ENCODE measurements at regions not wholly inside any gene's neighbourhood (a gene's known extent, or its start where the extent isn't known, plus 50 kb on each side); places are given as distances from the start of the nearest gene placed in this dataset.
"Not testable (repeated sequence)": the region's sequence is repeated elsewhere in the genome, so short reads cannot be mapped to it uniquely, and the experiment has no call there.

GRCh38 chr10:44005788-44006099 lies 357.1 kb upstream of the ZNF32 start:
- no peak for DNase-seq (ENCODE audit: low read depth)

- no peak for DNase-seq (ENCODE audit: low read depth)
Measured at GRCh38 chr10:44004913-44005787, 356.5 kb upstream of the ZNF32 start.

- no peak for DNase-seq (ENCODE audit: low read depth)
Measured at GRCh38 chr10:43998021-43998809, 349.5 kb upstream of the ZNF32 start.

- DNase-seq (ENCODE audit: low read depth), result no peak
Measured at GRCh38 chr10:43997330-43997729, 348.6 kb upstream of the ZNF32 start.

- no peak for DNase-seq (ENCODE audit: low read depth)
Measured at GRCh38 chr10:43994539-43994938, 345.9 kb upstream of the ZNF32 start.

GRCh38 chr10:43992816-43993215 lies 344.1 kb upstream of the ZNF32 start:
- DNase-seq (ENCODE audit: low read depth), result not testable (repeated sequence)

GRCh38 chr10:43986374-43986773 lies 337.7 kb upstream of the ZNF32 start:
- DNase-seq (ENCODE audit: low read depth), result no peak

- DNase-seq (ENCODE audit: low read depth), result no peak
Measured at GRCh38 chr10:43985941-43986340, 337.3 kb upstream of the ZNF32 start.

- no peak for DNase-seq (ENCODE audit: low read depth)
Measured at GRCh38 chr10:43983856-43984271, 335.2 kb upstream of the ZNF32 start.

- DNase-seq (ENCODE audit: low read depth), result no peak
Measured at GRCh38 chr10:43983405-43983804, 334.7 kb upstream of the ZNF32 start.

- no peak for DNase-seq (ENCODE audit: low read depth)
Measured at GRCh38 chr10:43982250-43982649, 333.6 kb upstream of the ZNF32 start.

GRCh38 chr10:43981696-43982095 lies 333.0 kb upstream of the ZNF32 start:
- DNase-seq (ENCODE audit: low read depth), result no peak

- DNase-seq (ENCODE audit: low read depth), result no peak
Measured at GRCh38 chr10:43981232-43981631, 332.6 kb upstream of the ZNF32 start.

GRCh38 chr10:43980715-43981114 lies 332.0 kb upstream of the ZNF32 start:
- DNase-seq (ENCODE audit: low read depth), result no peak

- no peak for DNase-seq (ENCODE audit: low read depth)
Measured at GRCh38 chr10:43980313-43980712, 331.6 kb upstream of the ZNF32 start.

GRCh38 chr10:43979551-43979950 lies 330.9 kb upstream of the ZNF32 start:
- DNase-seq (ENCODE audit: low read depth), result no peak

- DNase-seq (ENCODE audit: low read depth), result no peak
Measured at GRCh38 chr10:43978936-43979335, 330.3 kb upstream of the ZNF32 start.

GRCh38 chr10:43978091-43978490 lies 329.4 kb upstream of the ZNF32 start:
- DNase-seq (ENCODE audit: low read depth), result no peak

- no peak for DNase-seq (ENCODE audit: low read depth)
Measured at GRCh38 chr10:43976292-43976691, 327.6 kb upstream of the ZNF32 start.

- no peak for DNase-seq (ENCODE audit: low read depth)
Measured at GRCh38 chr10:43973801-43974200, 325.1 kb upstream of the ZNF32 start.

GRCh38 chr10:43972976-43973647 lies 324.4 kb upstream of the ZNF32 start:
- no peak for DNase-seq (ENCODE audit: low read depth)

GRCh38 chr10:43971981-43972380 lies 323.3 kb upstream of the ZNF32 start:
- no peak for DNase-seq (ENCODE audit: low read depth)

GRCh38 chr10:43971306-43971705 lies 322.6 kb upstream of the ZNF32 start:
- no peak for DNase-seq (ENCODE audit: low read depth)
